Uterus (tissue), 2 donors: ENCODE measurements at regions not wholly inside any gene's neighbourhood (a gene's known extent, or its start where the extent isn't known, plus 50 kb on each side); places are given as distances from the start of the nearest gene placed in this dataset.

Experiments
- CTCF ChIP-seq, 4 experiments: fragments of 200-600 bp in 2 of 4; fragments of 450-650 bp in 2 of 4; sonication (generic) in 2 of 4; IDR thresholded peaks; one replicate each; pipeline ENCODE4 v1.5.1; 2016 to 2019; ENCODE audit warnings: antibody characterized with exemption in 4 of 4, mild to moderate bottlenecking in 2 of 4, moderate library complexity in 1 of 4
- POLR2A ChIP-seq, 2 donors: fragments of 450-650 bp; IDR thresholded peaks; one replicate each; pipeline ENCODE4 v1.6.1; 2016; ENCODE audit warnings: antibody characterized with exemption in 2 of 2, mild to moderate bottlenecking in 1 of 2, moderate library complexity in 1 of 2

GRCh38 chr2:5070257-5070656 is 621.9 kb upstream of the SOX11 start:
- TF ChIP-seq CTCF (IDR thresholded peaks at IDR 0.05), result no peak
- no peak for TF ChIP-seq POLR2A (IDR thresholded peaks at IDR 0.05)
